LHCN-M2 (cell line): ENCODE measurements at regions not wholly inside any gene's neighbourhood (a gene's known extent, or its start where the extent isn't known, plus 50 kb on each side); places are given as distances from the start of the nearest gene placed in this dataset.
"Not testable (repeated sequence)": the region's sequence is repeated elsewhere in the genome, so short reads cannot be mapped to it uniquely, and the experiment has no call there.

Source experiments
- DNase-seq: peaks from one replicate; pipeline ENCODE4 v3.0.0-alpha.2; 2012; ENCODE audit warnings: low read depth

DNA sequence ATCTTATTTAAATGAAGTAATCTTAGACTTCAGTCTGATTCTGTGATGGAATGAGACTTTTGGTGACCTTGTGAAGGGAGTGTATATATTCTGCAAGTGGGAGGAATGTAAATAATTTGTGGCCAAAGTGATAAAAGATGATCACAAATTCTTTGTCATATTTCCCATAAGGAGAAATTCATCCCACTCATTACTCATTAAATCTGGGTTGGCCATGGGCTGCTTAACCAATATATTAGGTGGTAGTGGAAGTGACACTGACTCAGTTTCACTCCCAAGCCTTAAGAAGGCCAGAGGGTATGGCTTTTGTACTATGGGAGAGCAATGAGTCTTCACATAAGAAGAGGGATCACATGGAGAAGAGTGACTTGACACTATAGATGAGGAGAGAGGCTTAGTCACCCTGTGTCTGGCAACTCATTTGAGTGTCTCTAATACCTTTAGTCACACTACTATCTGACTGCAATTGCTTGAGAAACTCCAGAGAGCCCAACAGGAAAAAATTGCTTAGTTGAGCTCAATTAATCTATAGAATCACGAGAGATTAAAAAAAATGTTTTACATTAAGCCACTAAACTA is 408.2 kb upstream of the PITX2 start:
- no peak for DNase-seq

DNA sequence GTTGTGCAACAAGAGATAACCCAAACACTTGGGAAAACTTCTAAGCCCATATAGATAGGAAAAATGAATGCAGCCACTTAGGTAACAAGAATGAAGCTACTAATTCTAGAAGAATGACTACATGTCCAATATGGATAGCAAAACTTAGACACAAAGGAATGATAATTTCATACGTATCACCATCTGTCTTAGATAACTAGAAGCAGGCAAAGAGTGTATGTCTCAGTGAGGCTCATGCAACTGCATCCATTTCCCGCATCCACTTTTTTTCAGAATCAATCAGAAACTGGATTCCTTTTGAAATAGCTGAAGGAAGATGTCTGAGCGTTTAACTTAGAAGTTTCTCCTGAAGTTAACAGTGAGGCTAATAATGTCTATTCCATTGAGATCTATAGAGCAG is 408.7 kb upstream of the PITX2 start:
- no peak for DNase-seq

DNA sequence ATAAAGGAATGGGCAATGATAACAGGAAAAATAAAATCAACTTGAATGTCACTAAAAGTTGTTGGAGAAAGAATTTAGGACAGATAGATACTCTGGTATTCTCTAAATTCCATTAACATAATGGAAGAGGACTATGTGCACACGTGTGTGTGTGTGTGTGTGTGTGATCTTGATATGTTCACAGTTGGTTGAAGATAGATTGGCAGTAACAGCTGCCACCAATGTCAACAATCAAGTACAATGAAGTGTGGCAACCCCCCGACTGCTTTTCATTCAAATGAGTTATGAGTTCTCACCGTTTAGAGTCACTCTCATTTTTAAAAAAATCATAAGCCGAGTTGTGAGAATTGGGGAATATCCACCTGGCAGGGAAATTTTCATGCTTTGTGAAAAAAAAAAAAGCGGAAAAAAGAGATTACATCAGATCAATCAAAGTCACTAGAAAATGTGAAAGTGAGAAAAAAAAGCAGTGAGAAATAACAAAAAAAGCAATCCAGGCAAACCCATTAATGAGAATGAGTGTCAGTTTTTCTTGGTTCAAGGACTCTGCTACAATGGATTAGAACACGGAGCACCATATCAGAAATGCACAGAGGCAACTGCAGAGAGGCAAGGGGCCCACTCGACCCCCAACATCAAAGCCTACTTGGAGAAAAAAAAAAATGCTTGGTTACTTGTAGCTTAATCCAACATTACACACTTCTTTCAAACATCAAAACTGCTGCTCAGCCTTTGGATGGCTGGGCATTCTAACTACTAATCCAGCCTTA is 414.9 kb upstream of the PITX2 start:
- DNase-seq = peak; percentile 80

DNA sequence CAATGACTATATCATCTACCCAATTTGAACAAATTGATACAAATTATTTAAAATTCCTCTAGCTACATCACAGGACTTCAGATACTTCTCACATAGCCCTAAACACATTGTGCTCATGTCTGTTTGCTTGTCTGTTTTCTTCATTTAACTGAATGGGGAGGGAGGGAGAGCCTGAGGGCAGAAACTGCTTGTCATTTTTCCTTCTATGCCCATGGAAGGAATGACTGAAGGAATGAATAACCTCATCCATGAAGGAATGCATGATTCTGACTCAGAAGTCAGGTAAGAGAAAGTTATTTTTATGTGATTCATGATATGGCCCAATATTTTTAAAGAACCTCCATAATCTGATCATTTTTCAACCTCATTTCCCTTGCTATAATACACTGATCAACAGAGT is 418.0 kb upstream of the PITX2 start:
- no peak for DNase-seq

DNA sequence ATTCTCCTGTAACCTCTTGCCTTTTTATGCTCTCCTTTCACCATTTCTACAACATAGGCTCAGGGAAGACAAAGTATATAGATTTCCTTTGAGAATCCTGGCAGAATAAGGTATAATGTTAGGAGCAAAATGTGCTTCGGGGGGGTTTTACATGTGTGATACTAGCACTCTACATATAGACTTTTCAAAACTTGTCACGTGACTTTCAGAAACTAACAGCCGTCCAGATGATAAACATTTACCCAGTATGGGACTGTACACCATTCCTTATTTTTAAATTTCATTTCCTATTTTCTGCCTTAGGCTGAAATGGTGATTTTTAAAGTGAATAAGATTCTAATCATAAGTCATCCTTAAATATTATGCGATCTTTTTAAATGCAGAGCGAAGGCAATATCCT is 420.4 kb upstream of the PITX2 start:
- DNase-seq = no peak

DNA sequence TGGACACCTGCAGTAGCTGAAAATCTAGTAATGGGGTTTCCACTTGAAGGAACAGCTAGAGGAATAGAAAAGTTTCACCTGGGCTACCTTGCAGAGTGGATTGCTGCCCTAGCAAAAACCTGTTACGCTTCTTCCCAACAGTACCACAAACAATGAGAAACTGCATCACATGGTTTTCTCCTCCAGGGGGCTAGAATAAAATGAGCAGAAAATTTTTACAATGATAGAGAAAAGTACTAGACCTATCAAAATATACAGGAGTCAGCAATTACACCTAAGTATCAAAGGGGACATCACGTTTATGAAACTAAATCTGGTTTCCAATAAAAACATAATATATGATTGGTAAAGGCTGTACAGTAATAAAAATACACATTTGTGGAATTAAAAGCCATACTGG is 423.1 kb upstream of the PITX2 start:
- no peak for DNase-seq

DNA sequence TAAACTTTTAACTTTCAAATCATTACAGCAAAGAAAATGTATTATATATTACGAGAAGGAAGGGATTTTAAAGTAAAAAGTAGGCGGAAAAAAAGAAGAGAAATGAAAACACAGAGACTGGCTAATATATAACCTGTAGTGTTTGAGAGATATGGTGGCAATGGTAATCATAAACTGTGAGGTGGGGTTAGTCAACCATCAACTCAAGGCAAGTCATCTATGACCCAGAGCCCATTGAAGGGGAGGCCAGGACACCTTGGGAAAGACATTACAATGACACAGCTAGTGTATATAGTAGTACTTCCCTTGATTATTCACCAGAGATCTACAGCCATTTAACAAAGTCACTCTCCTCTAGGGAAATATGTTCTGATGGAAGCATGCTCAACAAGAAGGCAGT is 423.9 kb upstream of the PITX2 start:
- no peak for DNase-seq

DNA sequence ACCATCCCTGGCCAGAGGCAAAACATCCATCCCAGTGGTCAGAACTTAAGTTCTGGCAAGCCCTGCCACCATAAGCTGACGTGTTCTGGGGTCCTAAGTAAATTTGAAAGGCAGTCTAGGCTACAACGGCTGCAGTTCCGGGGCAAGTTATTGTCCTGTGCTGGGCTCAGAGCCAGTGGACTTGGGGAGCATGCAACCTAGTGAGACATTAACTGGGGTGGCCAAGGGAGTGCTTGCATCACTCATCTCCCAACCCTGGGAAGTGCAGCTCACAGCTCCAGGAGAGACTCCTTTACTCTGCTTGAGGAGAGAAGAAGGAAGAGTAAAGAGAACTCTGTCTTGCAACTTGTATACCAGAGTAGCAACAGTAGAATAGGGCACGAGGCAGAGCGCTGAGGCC is 425.4 kb upstream of the PITX2 start:
- no peak for DNase-seq

DNA sequence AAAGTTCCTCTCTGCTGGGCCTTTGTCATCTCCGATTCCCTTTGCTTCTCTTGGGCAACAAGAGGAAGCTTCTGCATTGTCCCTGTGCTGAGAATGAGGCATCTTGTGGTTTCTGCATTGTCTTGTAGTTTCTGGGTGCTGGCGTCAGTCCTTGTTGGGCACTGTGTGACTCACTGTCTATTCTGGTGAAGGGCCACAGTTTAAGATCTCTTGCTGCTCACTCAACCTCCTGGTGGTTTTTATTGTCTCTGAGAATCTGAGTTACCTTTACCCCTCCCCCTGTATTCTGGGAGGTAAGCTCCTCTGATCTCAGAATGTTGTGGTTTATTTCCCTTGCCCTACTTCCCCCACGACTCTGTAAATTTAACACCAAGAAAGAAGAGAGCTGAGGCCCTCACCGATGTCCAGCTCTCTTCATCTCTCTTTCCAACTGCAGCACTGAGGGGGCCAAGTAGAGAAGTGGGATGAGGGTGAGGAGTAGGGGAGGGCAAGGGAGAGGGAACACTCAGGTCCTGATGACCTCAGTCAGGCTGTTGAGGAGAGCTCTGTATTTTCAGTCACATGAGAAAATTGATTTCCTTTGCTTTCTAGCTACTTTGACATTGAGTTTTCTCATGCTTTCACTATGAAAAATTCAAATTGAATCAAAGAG is 441.6 kb upstream of the PITX2 start:
- DNase-seq = peak; percentile 94

DNA sequence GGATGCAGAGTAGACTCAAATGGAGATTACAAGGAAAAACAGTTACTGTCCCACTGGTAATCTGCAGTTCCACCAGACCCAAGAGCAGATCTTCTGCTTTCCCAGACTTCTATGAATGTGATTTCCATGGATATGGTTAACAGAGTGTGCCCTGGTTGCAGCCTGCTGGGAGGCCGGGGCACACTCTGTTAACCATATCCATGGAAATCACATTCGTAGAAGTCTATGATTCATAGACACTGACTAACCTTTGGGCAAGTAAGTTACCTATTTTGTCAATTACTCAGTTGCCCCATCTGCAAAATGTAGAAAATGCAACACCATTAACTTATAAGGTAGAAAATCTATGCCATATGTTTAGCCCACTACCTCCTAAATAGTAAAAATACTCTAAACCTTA is 443.1 kb upstream of the PITX2 start:
- DNase-seq = peak; percentile 47

DNA sequence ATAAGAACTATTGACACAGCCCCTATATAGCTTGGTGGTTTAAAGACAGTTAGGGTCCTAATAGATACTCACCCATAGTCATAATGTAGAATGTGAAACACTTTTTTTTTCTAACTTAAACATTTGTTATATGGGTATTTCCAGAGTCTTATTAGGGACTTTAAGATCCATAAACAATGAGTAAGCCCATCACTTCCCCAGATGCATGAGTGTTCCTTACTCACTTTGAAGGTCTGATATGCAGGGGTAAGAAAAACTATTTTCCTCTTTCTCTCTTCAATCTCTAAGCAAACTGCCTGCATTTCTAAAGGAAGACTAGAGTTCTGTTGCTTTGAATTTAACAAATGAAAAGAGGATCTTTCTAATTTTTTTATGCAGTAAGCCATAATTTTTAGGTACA is 443.6 kb upstream of the PITX2 start:
- DNase-seq = peak; percentile 60

DNA sequence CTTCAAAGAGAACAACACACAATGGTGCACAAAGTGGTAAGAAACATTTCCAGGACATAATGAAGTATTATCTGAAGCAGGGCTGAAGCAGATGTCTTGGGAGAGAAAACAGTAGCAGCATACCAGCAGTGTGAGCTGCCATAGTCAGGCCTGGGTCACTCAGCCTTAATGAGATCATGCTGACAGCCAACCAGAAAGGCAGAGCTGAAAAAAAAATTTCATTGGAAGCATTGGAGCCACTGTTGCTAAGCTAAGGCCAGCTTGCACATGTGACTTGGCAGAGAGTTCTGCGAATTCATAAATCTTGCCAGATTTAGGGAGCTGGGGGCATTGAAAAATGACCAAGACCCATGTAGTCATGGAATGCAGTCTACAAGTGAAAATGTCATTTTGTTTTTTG is 444.0 kb upstream of the PITX2 start:
- peak; percentile 78 for DNase-seq

DNA sequence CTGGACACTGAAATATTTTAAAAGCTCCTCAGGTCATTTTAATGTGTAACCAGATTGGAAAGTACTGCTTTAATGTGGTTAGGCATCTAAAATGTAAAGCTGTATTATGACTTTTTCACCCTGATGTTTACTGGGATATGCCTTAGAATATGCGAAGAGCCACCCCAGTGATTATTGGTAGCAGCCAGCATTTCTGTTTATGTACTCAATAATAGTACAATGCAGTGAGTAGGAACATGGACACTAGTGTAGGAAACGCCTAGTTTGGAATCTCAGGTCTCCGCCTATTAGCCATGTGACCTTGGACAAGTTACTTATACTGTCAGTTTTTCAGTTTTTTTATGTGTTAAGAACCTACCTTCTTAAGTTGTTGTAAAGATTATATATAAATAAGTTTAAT is 446.0 kb upstream of the PITX2 start:
- DNase-seq = no peak

DNA sequence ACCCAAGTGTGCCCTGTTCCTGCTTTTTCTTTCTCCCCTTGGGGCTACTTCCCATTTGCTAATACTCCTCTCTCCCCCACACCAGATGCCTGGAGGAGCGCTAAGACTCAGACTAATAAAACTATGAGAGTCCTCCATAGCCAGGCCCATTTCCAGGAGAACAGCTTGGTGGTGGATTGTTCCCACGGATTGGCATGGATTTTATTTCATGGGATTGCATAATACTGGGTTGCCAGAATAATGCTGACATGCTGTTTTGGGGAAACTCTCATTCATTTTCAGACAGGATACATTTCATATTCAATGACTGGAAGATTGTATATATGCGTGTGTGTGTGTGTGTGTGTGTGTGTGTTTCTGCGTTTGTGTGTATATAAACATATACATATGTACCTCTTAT is 447.5 kb upstream of the PITX2 start:
- peak; percentile 44 for DNase-seq

DNA sequence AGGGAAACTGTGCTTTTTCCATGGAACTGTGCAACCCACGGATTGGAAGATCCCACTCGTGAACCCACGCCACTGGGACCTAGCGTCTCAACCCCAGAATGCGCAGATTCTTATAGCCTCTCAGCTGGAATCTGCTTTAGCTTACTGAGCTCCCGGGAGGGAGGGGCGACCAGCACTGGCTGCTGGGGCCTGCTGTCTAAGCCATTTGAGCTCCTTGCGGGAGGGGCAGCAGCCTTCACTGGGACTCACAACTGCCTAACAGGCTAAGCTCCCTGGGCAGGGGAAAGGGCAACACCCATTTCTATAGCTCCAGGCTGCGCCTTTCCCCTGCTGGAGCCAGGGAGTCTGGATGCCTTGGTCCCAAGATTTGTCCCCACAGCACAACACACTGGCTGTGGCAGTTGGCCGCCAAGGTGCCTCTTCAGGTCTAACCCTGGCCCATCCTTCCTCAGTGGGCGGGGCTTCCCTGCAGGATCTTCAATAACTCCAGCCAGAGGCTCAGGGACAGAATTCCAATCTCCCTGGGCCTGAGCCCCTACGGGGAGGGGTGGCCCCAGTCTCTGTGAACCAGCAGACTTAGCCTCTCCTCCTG is 451.7 kb upstream of the PITX2 start:
- no peak for DNase-seq

DNA sequence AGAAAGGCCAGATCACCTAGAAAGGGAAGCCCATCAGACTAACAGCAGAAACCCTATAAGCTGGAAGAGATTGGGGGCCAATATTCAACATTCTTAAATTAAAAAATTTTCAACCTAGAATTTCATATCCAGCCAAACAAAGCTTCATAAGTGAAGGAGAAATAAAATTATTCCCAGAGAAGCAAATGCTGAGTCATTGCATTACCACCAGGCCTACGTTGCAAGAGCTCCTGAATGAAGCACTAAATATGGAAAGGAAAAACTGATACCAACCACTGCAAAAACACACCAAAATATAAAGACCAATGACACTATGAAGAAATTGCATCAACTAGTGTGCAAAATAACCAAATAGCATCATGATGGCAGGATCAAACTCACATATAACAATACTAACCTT is 453.4 kb upstream of the PITX2 start:
- DNase-seq = not testable (repeated sequence)

DNA sequence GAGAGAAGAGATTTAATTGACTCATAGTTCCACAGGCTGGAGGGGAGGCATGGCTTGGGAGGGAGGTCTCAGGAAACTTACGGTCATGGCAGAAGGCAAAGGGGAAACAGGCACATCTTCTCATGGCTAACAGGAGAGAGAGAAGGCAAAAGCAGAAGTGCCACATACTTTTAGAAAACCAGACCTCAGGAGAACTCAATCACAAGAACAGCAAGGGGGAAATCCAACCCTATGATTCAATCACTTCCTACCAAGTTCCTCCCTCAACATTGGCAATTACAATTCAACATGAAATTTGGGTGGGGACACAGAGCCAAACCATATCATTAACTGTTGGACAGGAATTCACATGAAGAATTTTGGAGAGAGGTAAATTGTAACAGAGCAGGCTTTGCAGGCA is 485.3 kb upstream of the PITX2 start:
- no peak for DNase-seq

DNA sequence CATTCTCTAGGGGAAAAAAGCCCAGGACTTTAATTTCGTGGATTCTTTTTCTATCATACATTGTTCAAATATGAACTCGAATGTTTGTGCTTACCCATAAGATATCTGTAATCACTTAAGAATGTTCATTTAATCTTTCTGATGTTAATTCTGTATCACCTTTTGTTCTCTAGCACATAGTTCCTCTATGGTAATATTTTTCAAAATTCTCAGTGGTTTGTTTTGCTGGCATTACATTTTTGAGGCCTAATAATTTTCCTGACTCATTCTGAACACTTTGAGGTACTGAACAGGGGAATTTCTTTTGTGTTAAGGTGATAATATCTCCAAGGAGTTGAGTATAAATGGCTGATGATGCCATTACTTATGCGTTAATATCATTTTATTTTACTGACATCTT is 490.7 kb upstream of the PITX2 start:
- DNase-seq = peak; percentile 38

DNA sequence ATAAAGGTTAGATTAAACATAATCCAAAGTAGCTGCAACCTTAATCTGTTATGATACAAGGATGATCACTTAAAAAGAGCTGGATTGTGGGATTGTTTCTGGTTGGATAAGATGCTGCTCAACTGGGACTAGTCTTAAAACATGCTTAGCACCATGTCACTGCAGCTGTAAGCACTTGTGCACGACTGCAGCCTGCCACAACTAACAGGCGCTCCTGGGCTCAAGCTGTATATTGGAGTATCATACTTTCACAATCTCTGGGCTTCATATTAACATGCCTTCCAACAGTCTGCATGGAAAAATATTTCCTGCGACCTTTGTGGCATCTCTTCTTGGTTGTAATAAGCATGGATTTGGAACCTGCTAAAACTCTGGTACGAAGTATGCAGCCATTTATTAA is 493.0 kb upstream of the PITX2 start:
- no peak for DNase-seq

DNA sequence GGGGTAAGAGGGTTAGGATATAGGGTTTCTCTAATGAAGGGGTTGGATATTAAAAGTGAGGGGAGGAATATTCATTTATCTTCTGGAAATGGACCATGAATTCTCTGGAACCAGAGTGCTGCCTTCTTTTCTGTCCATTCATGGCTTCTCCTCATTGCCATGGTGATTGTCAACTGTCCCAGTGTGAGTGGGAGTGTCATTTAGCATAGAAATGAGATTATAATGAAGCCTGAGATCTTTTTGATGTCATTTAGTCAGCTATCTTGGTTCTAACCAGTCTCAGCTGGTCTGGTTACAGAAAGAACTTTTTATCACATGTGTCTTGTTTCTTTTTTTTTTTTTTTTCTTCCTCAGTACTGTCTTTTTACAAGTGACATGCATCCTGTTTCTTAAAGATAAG is 497.3 kb upstream of the PITX2 start:
- no peak for DNase-seq

DNA sequence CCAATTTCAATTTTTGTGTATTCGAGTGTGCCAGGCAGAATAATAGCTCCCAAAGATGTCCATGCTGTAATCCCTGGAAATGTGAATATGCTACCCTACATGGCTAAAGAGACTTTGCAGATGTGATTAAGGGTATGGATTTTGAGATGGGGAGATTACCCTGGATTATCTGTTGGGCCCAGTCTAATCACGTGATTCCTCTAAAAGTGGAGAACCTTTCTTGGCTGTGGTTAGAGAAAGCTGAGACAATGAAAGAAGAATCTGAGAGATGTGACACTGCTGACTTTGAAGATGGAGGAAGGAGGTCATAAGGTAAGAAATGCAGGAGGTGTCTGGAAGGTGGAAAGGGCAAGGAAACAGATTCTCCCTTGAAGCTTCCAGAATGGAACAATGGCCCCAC is 503.5 kb upstream of the PITX2 start:
- DNase-seq = no peak

DNA sequence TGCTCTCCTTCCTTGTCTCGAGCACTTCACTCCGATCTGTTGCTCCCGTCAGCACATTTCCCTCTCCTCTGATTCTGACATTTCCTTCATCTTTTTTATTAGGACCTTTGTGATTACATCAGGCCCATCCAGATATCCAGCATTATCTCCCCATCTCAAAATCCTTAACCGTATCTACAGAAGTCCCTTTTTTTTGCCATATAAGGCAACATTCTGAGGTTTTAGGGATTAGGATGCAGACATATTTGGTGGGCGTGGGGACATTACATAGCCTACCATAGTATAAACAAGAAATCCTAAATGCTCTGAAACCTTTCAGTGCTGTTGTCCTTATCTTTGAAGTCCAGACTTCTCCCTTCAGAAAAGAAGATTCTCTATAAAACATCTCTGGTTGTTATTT is 505.0 kb upstream of the PITX2 start:
- DNase-seq = no peak

DNA sequence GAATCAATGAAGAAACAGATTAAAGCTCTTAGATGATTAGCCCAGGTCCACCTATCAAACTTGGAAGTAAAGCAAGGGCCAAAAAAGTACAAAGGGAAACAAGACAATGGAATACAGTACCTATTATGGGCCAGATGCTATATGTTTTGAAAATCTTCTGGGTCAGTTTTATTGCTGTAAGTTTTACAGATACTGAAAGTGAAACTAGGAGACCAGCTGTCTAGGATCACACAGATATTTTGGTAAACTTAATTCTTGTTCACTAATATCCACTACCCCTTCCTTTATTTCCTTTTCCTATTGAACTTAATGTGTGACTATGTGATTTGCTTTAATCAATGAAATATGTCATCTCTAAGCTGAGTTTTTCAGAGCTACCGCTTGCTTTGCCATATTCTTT is 505.4 kb upstream of the PITX2 start:
- peak; percentile 18 for DNase-seq
